Endothelial cell of umbilical vein (primary cell): ENCODE measurements at regions not wholly inside any gene's neighbourhood (a gene's known extent, or its start where the extent isn't known, plus 50 kb on each side); places are given as distances from the start of the nearest gene placed in this dataset.

Experiments used
- EZH2 ChIP-seq: IDR thresholded peaks from 2 replicates; pipeline ENCODE4 v1.6.1; 2012; ENCODE audit warnings: borderline replicate concordance, low read depth, mild to moderate bottlenecking, moderate library complexity, low read length, inconsistent platforms; ENCODE audit not compliant: severe bottlenecking
- FOS ChIP-seq: IDR thresholded peaks from 2 replicates; pipeline ENCODE4 v1.6.1; 2011; ENCODE audit warnings: mild to moderate bottlenecking, low read length, moderate library complexity, borderline replicate concordance; ENCODE audit not compliant: insufficient read depth
- POLR2A ChIP-seq: IDR thresholded peaks from 2 replicates; pipeline ENCODE4 v1.6.1; 2012; ENCODE audit warnings: low read depth, mild to moderate bottlenecking, control low read depth, low read length
- POLR2AphosphoS5 ChIP-seq: IDR thresholded peaks from 2 replicates; pipeline ENCODE4 v1.6.1; 2012; ENCODE audit warnings: low read depth, mild to moderate bottlenecking, control low read depth, low read length, moderate library complexity; ENCODE audit not compliant: insufficient read depth
- TF ChIP-seq, protein P1 (sequence below), 2 donors: IDR thresholded peaks; 1 replicate in 1 of 2; 2 replicates in 1 of 2; pipeline ENCODE4 v1.5.1; 2011; ENCODE audit warnings: low read length in 2 of 2, mild to moderate bottlenecking in 2 of 2, moderate library complexity in 2 of 2, control low read depth in 1 of 2, inconsistent platforms in 1 of 2, low read depth in 1 of 2; ENCODE audit not compliant: insufficient read depth in 1 of 2; ENCODE audit errors: extremely low read depth in 1 of 2
- TF ChIP-seq, protein P2 (sequence below): IDR thresholded peaks from 2 replicates; pipeline ENCODE4 v1.6.1; 2011; ENCODE audit not compliant: insufficient read depth, insufficient read length

DNA sequence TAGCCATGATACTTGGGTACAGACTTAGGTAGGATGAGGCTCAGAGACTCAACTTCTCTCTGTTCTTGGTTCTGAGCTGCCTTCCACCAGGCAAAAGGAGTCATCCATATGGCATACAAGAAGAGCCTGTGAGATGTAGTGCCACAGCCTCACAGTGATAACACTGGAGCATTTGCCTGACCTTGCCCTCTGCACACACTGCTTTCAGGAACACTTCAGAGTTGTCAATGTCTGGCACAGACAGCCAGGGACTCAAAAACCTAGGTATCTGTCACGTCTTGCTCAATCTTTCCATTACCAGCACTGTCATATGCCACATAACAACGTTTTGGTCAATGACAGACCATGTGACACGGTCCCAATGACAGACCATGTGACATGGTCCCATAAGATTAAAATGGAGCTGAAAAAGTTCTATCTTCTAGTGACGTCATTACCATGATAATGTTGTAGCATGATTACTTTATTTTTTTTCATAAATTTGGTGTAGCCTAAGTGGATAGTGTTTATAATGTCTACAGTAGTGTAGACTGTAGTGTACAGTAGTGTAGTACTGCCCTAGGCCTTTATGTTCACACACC, 199.9 kb upstream of the CTTNBP2NL start:
- TF ChIP-seq, protein P1, sequence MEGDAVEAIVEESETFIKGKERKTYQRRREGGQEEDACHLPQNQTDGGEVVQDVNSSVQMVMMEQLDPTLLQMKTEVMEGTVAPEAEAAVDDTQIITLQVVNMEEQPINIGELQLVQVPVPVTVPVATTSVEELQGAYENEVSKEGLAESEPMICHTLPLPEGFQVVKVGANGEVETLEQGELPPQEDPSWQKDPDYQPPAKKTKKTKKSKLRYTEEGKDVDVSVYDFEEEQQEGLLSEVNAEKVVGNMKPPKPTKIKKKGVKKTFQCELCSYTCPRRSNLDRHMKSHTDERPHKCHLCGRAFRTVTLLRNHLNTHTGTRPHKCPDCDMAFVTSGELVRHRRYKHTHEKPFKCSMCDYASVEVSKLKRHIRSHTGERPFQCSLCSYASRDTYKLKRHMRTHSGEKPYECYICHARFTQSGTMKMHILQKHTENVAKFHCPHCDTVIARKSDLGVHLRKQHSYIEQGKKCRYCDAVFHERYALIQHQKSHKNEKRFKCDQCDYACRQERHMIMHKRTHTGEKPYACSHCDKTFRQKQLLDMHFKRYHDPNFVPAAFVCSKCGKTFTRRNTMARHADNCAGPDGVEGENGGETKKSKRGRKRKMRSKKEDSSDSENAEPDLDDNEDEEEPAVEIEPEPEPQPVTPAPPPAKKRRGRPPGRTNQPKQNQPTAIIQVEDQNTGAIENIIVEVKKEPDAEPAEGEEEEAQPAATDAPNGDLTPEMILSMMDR (IDR thresholded peaks at IDR 0.05; ENCODE audit: extremely low read depth in 1 of 2, insufficient read depth in 1 of 2, low read depth in 1 of 2, low read length in 2 of 2) = no peak
- TF ChIP-seq POLR2A = no peak
- TF ChIP-seq EZH2 = no peak
- no peak for TF ChIP-seq FOS
- no peak for TF ChIP-seq POLR2AphosphoS5
- TF ChIP-seq, protein P2, sequence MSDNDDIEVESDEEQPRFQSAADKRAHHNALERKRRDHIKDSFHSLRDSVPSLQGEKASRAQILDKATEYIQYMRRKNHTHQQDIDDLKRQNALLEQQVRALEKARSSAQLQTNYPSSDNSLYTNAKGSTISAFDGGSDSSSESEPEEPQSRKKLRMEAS = no peak
